Endothelial cell (in vitro differentiated cells): ENCODE measurements at regions not wholly inside any gene's neighbourhood (a gene's known extent, or its start where the extent isn't known, plus 50 kb on each side); places are given as distances from the start of the nearest gene placed in this dataset.

ENCODE experiments used
- DNase-seq: peaks from one replicate; pipeline ENCODE4 v3.0.0; 2021; ENCODE audit warnings: low spot score
- H3K27ac Mint-ChIP-seq: one replicate; pipeline ENCODE4 v1.8.0; 2021; ENCODE audit warnings: mixed read lengths, inconsistent platforms; ENCODE audit not compliant: unreplicated experiment
- H3K27me3 Mint-ChIP-seq: one replicate; pipeline ENCODE4 v1.8.0; 2021; ENCODE audit warnings: mild to moderate bottlenecking, moderate library complexity, mixed read lengths, inconsistent platforms; ENCODE audit not compliant: unreplicated experiment
- H3K36me3 Mint-ChIP-seq: one replicate; pipeline ENCODE4 v1.8.0; 2021; ENCODE audit warnings: mild to moderate bottlenecking, low read depth, mixed read lengths, inconsistent platforms; ENCODE audit not compliant: unreplicated experiment
- H3K4me1 Mint-ChIP-seq: one replicate; pipeline ENCODE4 v1.8.0; 2021; ENCODE audit warnings: mild to moderate bottlenecking, mixed read lengths, inconsistent platforms; ENCODE audit not compliant: unreplicated experiment
- H3K4me3 Mint-ChIP-seq: one replicate; pipeline ENCODE4 v1.8.0; 2021; ENCODE audit warnings: mild to moderate bottlenecking, mixed read lengths, inconsistent platforms; ENCODE audit not compliant: unreplicated experiment
- H3K9me3 Mint-ChIP-seq: one replicate; pipeline ENCODE4 v1.8.0; 2021; ENCODE audit warnings: mixed read lengths, inconsistent platforms; ENCODE audit not compliant: unreplicated experiment
- TF ChIP-seq, protein P1 (sequence below): fragments of 200-600 bp; sonication (generic); IDR thresholded peaks from one replicate; pipeline ENCODE4 v1.5.0; 2021; ENCODE audit warnings: antibody characterized with exemption; ENCODE audit not compliant: unreplicated experiment

DNA sequence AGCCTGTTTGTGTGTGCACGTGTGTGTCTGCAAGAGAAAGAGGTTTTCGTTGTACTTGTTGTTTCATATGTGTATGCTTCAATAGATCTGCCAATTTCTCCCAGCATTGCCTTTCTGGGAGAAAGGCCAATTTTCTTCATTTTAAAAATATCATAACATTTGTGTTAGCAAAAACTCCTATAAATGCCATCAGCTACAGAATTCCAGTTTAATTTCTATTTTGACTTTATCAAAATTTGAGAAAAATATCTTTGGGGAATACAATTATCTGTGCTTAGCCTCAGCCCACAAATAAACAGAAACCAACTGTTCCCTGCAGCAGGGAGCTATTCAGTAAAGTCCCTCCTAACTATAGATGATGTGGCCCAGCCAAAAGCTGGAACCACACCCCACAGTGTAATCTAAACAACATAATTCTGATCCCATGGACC is 68.3 kb upstream of the MGMT start:
- H3K36me3 Mint-ChIP-seq, result no peaks in the 10 kb centered on the region
- H3K4me1 Mint-ChIP-seq, result peaks cover 12% of the 10 kb centered on the region
- TF ChIP-seq, protein P1, sequence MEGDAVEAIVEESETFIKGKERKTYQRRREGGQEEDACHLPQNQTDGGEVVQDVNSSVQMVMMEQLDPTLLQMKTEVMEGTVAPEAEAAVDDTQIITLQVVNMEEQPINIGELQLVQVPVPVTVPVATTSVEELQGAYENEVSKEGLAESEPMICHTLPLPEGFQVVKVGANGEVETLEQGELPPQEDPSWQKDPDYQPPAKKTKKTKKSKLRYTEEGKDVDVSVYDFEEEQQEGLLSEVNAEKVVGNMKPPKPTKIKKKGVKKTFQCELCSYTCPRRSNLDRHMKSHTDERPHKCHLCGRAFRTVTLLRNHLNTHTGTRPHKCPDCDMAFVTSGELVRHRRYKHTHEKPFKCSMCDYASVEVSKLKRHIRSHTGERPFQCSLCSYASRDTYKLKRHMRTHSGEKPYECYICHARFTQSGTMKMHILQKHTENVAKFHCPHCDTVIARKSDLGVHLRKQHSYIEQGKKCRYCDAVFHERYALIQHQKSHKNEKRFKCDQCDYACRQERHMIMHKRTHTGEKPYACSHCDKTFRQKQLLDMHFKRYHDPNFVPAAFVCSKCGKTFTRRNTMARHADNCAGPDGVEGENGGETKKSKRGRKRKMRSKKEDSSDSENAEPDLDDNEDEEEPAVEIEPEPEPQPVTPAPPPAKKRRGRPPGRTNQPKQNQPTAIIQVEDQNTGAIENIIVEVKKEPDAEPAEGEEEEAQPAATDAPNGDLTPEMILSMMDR, result no peak
- H3K27me3 Mint-ChIP-seq, result no peaks in the 10 kb centered on the region
- no peak overlapping the region for H3K4me3 Mint-ChIP-seq
- H3K27ac Mint-ChIP-seq, result no peak overlapping the region
- no peaks in the 10 kb centered on the region for H3K9me3 Mint-ChIP-seq
- DNase-seq, result no peak

DNA sequence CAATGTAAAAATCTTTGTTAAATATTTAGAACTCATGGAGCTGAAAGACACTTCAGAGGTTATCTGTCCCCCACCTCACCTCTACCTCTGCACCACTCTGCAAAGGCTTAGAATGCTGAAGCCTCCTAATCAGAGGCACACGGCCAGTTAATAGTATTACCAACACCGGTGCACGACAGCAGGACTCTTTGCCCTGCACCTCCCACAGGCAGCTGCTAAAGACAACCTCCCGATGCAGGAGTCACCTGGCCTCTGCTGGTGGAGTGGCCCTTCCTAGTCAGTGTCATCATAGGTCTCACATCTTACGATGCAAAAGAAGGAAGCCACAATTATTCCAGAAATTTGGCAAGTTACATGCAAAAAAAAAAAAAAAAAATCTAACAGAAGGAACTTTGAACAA is 66.6 kb upstream of the MGMT start:
- Mint-ChIP-seq H3K9me3 (no peaks in the 10 kb centered on the region), H3K27ac (no peak overlapping the region), H3K27me3 (no peaks in the 10 kb centered on the region), H3K4me3 (no peak overlapping the region), H3K36me3 (no peaks in the 10 kb centered on the region), H3K4me1 (peaks cover 12% of the 10 kb centered on the region)
- TF ChIP-seq, protein P1, result no peak
- no peak for DNase-seq

DNA sequence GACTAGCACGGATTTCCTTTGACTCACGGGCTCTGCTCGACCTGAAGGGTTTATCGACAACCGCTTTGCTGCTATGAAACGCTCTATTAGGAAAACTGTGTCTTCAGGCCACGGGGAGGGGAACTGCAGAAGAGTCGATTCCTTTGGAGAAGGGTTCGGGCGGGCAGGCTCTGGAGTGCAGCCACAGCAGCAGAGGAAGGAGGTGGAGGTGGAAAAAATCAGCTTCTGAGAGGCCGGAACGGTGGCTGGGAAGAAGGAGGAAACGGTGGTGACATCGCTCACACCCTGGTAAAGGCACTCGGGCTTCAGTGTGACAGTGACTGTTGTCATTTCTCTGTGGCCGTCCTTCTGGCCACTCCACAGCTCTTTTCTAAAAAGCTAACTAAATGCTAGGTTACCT is 64.6 kb upstream of the MGMT start:
- Mint-ChIP-seq H3K27me3 (peaks cover 2% of the 10 kb centered on the region), H3K4me1 (no peaks in the 10 kb centered on the region), H3K4me3 (no peak overlapping the region), H3K27ac (no peak overlapping the region), H3K36me3 (no peaks in the 10 kb centered on the region), H3K9me3 (no peaks in the 10 kb centered on the region)
- DNase-seq, result no peak
- TF ChIP-seq, protein P1, result no peak

DNA sequence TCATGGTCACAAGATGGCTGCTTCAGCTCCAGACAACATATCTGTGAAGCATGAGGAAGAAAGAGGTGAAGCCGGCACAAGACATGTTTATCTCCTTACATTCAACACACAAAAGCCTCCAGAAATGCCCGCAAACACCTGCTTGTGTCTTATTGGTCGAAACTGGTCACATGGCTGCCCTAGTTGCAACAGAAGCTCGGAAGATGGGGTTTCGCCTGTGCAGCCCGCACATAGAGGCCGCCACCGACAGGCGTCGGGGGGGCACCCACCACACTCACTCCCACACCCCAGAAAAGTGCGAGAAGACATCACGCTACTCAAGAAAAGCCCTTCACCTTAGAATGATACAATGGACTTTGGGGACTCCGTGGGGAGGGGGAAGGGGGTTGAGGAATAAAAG is 63.0 kb upstream of the MGMT start:
- Mint-ChIP-seq H3K36me3 (no peaks in the 10 kb centered on the region), H3K4me1 (no peaks in the 10 kb centered on the region), H3K4me3 (no peak overlapping the region), H3K27me3 (peaks cover 2% of the 10 kb centered on the region), H3K27ac (no peak overlapping the region), H3K9me3 (no peaks in the 10 kb centered on the region)
- TF ChIP-seq, protein P1, result no peak
- DNase-seq, result no peak

DNA sequence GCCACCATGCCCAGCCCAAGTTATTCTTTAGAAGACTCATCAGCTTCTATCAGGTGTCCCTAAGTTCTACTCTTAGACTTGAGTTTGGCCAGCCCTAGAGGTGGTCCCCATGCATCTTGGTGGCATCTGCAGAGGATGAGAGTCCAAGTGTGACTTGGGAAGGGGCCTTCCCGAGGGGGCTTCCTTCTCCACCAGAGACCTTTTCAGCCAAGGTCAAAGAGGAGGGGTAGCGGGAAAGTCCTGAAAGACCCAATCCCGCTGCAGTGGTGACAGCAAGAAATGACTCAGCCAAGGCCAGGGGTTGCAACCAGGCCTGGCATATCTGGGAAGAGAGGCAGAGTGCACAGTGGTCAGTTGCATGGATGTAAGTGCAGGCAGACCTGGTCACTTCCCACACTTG is 61.7 kb upstream of the MGMT start:
- H3K27me3 Mint-ChIP-seq, result peaks cover 2% of the 10 kb centered on the region
- H3K9me3 Mint-ChIP-seq, result no peaks in the 10 kb centered on the region
- H3K27ac Mint-ChIP-seq, result no peak overlapping the region
- no peaks in the 10 kb centered on the region for H3K36me3 Mint-ChIP-seq
- no peak for DNase-seq
- no peak overlapping the region for H3K4me3 Mint-ChIP-seq
- TF ChIP-seq, protein P1, result no peak
- no peaks in the 10 kb centered on the region for H3K4me1 Mint-ChIP-seq
